ENCODE measurements at regions not wholly inside any gene's neighbourhood (a gene's known extent, or its start where the extent isn't known, plus 50 kb on each side); places are given as distances from the start of the nearest gene placed in this dataset.

GRCh38 chr4:138310991-138311390 lies 68.8 kb upstream of the SLC7A11 start:
- H3K4me1 ChIP-seq (ENCODE audit: insufficient read depth, poor library complexity, severe bottlenecking): peaks cover 36% of the 10 kb centered on the region
- H3K4me3 ChIP-seq (ENCODE audit: severe bottlenecking): no peak overlapping the region
- no peak for DNase-seq (ENCODE audit: low spot score)
- ATAC-seq (ENCODE audit: low read depth): peak; percentile 56
- peak overlapping the region; percentile 20 for H3K27ac ChIP-seq (ENCODE audit: poor library complexity, severe bottlenecking)
- TF ChIP-seq CTCF (IDR thresholded peaks at IDR 0.05; ENCODE audit: poor library complexity, severe bottlenecking): no peak
- H3K36me3 ChIP-seq (ENCODE audit: low read depth): no peaks in the 10 kb centered on the region
- H3K9me3 ChIP-seq (ENCODE audit: severe bottlenecking): no peaks in the 10 kb centered on the region
- no peaks in the 10 kb centered on the region for H3K27me3 ChIP-seq (ENCODE audit: insufficient read depth, poor library complexity, severe bottlenecking)

GRCh38 chr4:138310498-138310897 lies 68.3 kb upstream of the SLC7A11 start:
- ATAC-seq (ENCODE audit: low read depth) (no peak), DNase-seq (ENCODE audit: low spot score) (no peak)
- Histone ChIP-seq H3K4me1 (ENCODE audit: insufficient read depth, poor library complexity, severe bottlenecking) (peaks cover 36% of the 10 kb centered on the region), H3K9me3 (ENCODE audit: severe bottlenecking) (no peaks in the 10 kb centered on the region), H3K36me3 (ENCODE audit: low read depth) (no peaks in the 10 kb centered on the region), H3K27ac (ENCODE audit: poor library complexity, severe bottlenecking) (peak overlapping the region; percentile 20), H3K27me3 (ENCODE audit: insufficient read depth, poor library complexity, severe bottlenecking) (no peaks in the 10 kb centered on the region), H3K4me3 (ENCODE audit: severe bottlenecking) (no peak overlapping the region)
- TF ChIP-seq CTCF (IDR thresholded peaks at IDR 0.05; ENCODE audit: poor library complexity, severe bottlenecking): no peak

- TF ChIP-seq CTCF (IDR thresholded peaks at IDR 0.05; ENCODE audit: poor library complexity, severe bottlenecking): no peak
- DNase-seq (ENCODE audit: low spot score): peak; percentile 87
- no peaks in the 10 kb centered on the region for H3K27me3 ChIP-seq (ENCODE audit: insufficient read depth, poor library complexity, severe bottlenecking)
These were observed 66.2 kb upstream of the SLC7A11 start for GRCh38 chr4:138308356-138308755.

GRCh38 chr4:138307319-138307718 lies 65.2 kb upstream of the SLC7A11 start:
- no peak for TF ChIP-seq CTCF (IDR thresholded peaks at IDR 0.05; ENCODE audit: poor library complexity, severe bottlenecking)

More at GRCh38 chr4:138308356-138308755, 66.2 kb upstream of the SLC7A11 start:
- no peaks in the 10 kb centered on the region for H3K36me3 ChIP-seq (ENCODE audit: low read depth)
- peak overlapping the region; percentile 84 for H3K27ac ChIP-seq (ENCODE audit: poor library complexity, severe bottlenecking)
- no peaks in the 10 kb centered on the region for H3K9me3 ChIP-seq (ENCODE audit: severe bottlenecking)
- ATAC-seq (ENCODE audit: low read depth): peak; percentile 92
- H3K4me1 ChIP-seq (ENCODE audit: insufficient read depth, poor library complexity, severe bottlenecking): peaks cover 36% of the 10 kb centered on the region
- H3K4me3 ChIP-seq (ENCODE audit: severe bottlenecking): no peak overlapping the region

GRCh38 chr4:138305050-138305449 lies 62.9 kb upstream of the SLC7A11 start:
- ATAC-seq (ENCODE audit: low read depth): no peak

More at GRCh38 chr4:138307319-138307718, 65.2 kb upstream of the SLC7A11 start:
- H3K4me1 ChIP-seq (ENCODE audit: insufficient read depth, poor library complexity, severe bottlenecking): peaks cover 36% of the 10 kb centered on the region
- H3K36me3 ChIP-seq (ENCODE audit: low read depth): no peaks in the 10 kb centered on the region
- DNase-seq (ENCODE audit: low spot score): no peak
- H3K27ac ChIP-seq (ENCODE audit: poor library complexity, severe bottlenecking): peak overlapping the region; percentile 84
- no peak for ATAC-seq (ENCODE audit: low read depth)
- no peaks in the 10 kb centered on the region for H3K27me3 ChIP-seq (ENCODE audit: insufficient read depth, poor library complexity, severe bottlenecking)
- H3K4me3 ChIP-seq (ENCODE audit: severe bottlenecking): no peak overlapping the region
- no peaks in the 10 kb centered on the region for H3K9me3 ChIP-seq (ENCODE audit: severe bottlenecking)

More at GRCh38 chr4:138305050-138305449, 62.9 kb upstream of the SLC7A11 start:
- DNase-seq (ENCODE audit: low spot score): no peak
- no peak for TF ChIP-seq CTCF (IDR thresholded peaks at IDR 0.05; ENCODE audit: poor library complexity, severe bottlenecking)
- H3K27ac ChIP-seq (ENCODE audit: poor library complexity, severe bottlenecking): no peak overlapping the region
- no peaks in the 10 kb centered on the region for H3K27me3 ChIP-seq (ENCODE audit: insufficient read depth, poor library complexity, severe bottlenecking)
- H3K36me3 ChIP-seq (ENCODE audit: low read depth): no peaks in the 10 kb centered on the region
- H3K9me3 ChIP-seq (ENCODE audit: severe bottlenecking): no peaks in the 10 kb centered on the region
- no peak overlapping the region for H3K4me3 ChIP-seq (ENCODE audit: severe bottlenecking)
- H3K4me1 ChIP-seq (ENCODE audit: insufficient read depth, poor library complexity, severe bottlenecking): peaks cover 22% of the 10 kb centered on the region
